Mesendoderm (in vitro differentiated cells): ENCODE measurements at regions not wholly inside any gene's neighbourhood (a gene's known extent, or its start where the extent isn't known, plus 50 kb on each side); places are given as distances from the start of the nearest gene placed in this dataset.
A peak's percentile ranks its signal among the peaks of the same experiment; 100 is the strongest.

Source experiments
- DNase-seq: peaks from one replicate; pipeline ENCODE4 v3.0.0; 2013
- H2AK5ac ChIP-seq: 2 replicates; pipeline ENCODE4 v1.6.1; 2013; ENCODE audit warnings: low read length, inconsistent platforms
- H2BK120ac ChIP-seq: 2 replicates; pipeline ENCODE4 v1.6.1; 2013; ENCODE audit warnings: low read depth, mild to moderate bottlenecking, low read length, moderate library complexity, mixed read lengths
- H2BK15ac ChIP-seq: replicated peaks from 2 replicates; pipeline ENCODE4 v1.6.1; 2013; ENCODE audit warnings: low read depth, mild to moderate bottlenecking, moderate library complexity
- H2BK5ac ChIP-seq: 2 replicates; pipeline ENCODE4 v1.6.1; 2013; ENCODE audit warnings: low read length, inconsistent platforms
- H3K18ac ChIP-seq: 2 replicates; pipeline ENCODE4 v1.6.1; 2013; ENCODE audit warnings: mild to moderate bottlenecking, low read length, mixed read lengths
- H3K23ac ChIP-seq: one replicate; pipeline ENCODE4 v1.6.1; 2013; ENCODE audit warnings: low read length
- H3K27ac ChIP-seq: 2 replicates; pipeline ENCODE4 v1.5.1; 2013; ENCODE audit warnings: low read depth, mild to moderate bottlenecking, inconsistent platforms, low read length, moderate library complexity
- H3K27me3 ChIP-seq: 2 replicates; pipeline ENCODE4 v1.6.1; 2013; ENCODE audit warnings: low read length, control low read depth, mild to moderate bottlenecking, inconsistent platforms; ENCODE audit not compliant: insufficient read depth, poor library complexity
- H3K36me3 ChIP-seq: 2 replicates; pipeline ENCODE4 v1.6.1; 2013; ENCODE audit warnings: low read length, inconsistent platforms; ENCODE audit not compliant: control insufficient read depth, insufficient read depth
- H3K4ac ChIP-seq: one replicate; pipeline ENCODE4 v1.6.1; 2013; ENCODE audit warnings: low read depth, mild to moderate bottlenecking, low read length, moderate library complexity
- H3K4me1 ChIP-seq: 2 replicates; pipeline ENCODE4 v1.6.1; 2013; ENCODE audit warnings: low read depth, low read length, inconsistent platforms; ENCODE audit not compliant: control insufficient read depth
- H3K4me2 ChIP-seq: 2 replicates; pipeline ENCODE4 v1.6.1; 2013; ENCODE audit warnings: low read length
- H3K4me3 ChIP-seq: 2 replicates; pipeline ENCODE4 v1.5.1; 2013; ENCODE audit warnings: mild to moderate bottlenecking, low read length
- H3K56ac ChIP-seq: one replicate; pipeline ENCODE4 v1.6.1; 2013; ENCODE audit warnings: low read length
- H3K79me1 ChIP-seq: 2 replicates; pipeline ENCODE4 v1.6.1; 2013; ENCODE audit warnings: low read length, inconsistent platforms
- H3K79me2 ChIP-seq: 2 replicates; pipeline ENCODE4 v1.6.1; 2013; ENCODE audit warnings: mild to moderate bottlenecking, low read length; ENCODE audit not compliant: control insufficient read depth, insufficient read depth
- H3K9ac ChIP-seq: 2 replicates; pipeline ENCODE4 v1.6.1; 2013; ENCODE audit warnings: low read length, inconsistent platforms
- H4K5ac ChIP-seq: one replicate; pipeline ENCODE4 v1.6.1; 2013; ENCODE audit warnings: low read length
- H4K8ac ChIP-seq: one replicate; pipeline ENCODE4 v1.6.1; 2013; ENCODE audit warnings: low read depth, mild to moderate bottlenecking, control low read depth, low read length, moderate library complexity
- WGBS: extraction: QIAGEN DNeasy Blood & Tissue Kit; methylation state at CpG from one replicate; pipeline ENCODE4 v1.1.7; 2013; ENCODE audit warnings: low lambda C conversion rate, missing lambda C conversion rate; ENCODE audit not compliant: insufficient coverage; ENCODE audit errors: extremely low coverage; 5-methylcytosine and 5-hydroxymethylcytosine counted together

DNA sequence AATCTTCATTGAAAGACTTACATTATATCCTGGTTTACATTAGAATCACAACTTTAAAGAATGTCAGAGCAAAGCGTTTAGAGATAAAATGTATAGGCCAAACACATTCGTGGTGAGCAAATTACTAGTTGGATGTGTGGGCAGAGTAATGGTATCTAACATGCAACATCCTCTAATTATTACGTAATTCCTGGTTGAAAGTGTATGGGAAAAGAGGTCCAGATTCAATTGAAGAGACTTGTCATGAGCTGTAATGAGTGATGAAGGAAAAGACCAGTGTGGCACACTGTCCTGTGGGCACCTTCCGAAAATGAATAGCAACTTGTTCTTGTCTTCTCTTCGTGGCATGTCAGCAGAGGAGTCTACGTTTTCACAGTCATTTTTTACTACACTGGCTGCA lies 192.8 kb downstream of the LRIG3 start:
- no peak overlapping the region for H4K8ac ChIP-seq
- no peak overlapping the region for H2BK15ac ChIP-seq
- H3K18ac ChIP-seq: no peak overlapping the region
- H3K27me3 ChIP-seq: no peaks in the 10 kb centered on the region
- no peaks in the 10 kb centered on the region for H3K79me1 ChIP-seq
- no peak overlapping the region for H3K4ac ChIP-seq
- H3K36me3 ChIP-seq: no peaks in the 10 kb centered on the region
- no peak overlapping the region for H3K27ac ChIP-seq
- H2AK5ac ChIP-seq: no peak overlapping the region
- no peak overlapping the region for H2BK120ac ChIP-seq
- no peaks in the 10 kb centered on the region for H3K79me2 ChIP-seq
- WGBS: no CpG with 5 or more reads among the region's 6 CpGs
- no peak for DNase-seq
- no peaks in the 10 kb centered on the region for H3K4me1 ChIP-seq
- H3K56ac ChIP-seq: no peak overlapping the region
- no peak overlapping the region for H3K4me3 ChIP-seq
- no peak overlapping the region for H3K9ac ChIP-seq
- H3K4me2 ChIP-seq: no peak overlapping the region
- H4K5ac ChIP-seq: no peak overlapping the region
- no peak overlapping the region for H2BK5ac ChIP-seq
- no peak overlapping the region for H3K23ac ChIP-seq

DNA sequence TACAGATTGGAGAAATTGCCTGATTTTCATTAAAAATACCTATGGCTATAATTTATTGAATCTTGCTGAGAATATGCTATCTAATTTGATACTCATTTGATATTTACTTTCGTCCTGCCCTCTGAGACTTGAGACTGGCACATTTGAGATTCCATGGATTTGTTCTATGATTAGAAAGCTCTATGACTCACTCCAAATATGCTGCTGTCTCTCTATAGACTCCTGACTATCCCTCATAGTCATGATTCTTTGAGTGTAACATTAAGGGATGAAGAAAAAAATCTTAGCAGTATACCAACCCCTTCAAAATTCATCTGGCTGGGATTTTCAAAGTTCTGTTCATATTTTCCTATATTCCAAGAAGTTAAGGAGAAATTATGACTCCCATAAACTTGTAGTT lies 191.9 kb downstream of the LRIG3 start:
- H3K27me3 ChIP-seq: no peaks in the 10 kb centered on the region
- H2BK15ac ChIP-seq: no peak overlapping the region
- no peak overlapping the region for H3K56ac ChIP-seq
- no peak overlapping the region for H4K8ac ChIP-seq
- no peaks in the 10 kb centered on the region for H3K4me1 ChIP-seq
- no peaks in the 10 kb centered on the region for H3K79me2 ChIP-seq
- no peak for DNase-seq
- H3K27ac ChIP-seq: no peak overlapping the region
- no peak overlapping the region for H2BK5ac ChIP-seq
- H3K18ac ChIP-seq: no peak overlapping the region
- H3K23ac ChIP-seq: no peak overlapping the region
- no peaks in the 10 kb centered on the region for H3K36me3 ChIP-seq
- H3K4me2 ChIP-seq: no peak overlapping the region
- H2BK120ac ChIP-seq: no peak overlapping the region
- no CpG with 5 or more reads among the region's 1 CpG for WGBS
- no peaks in the 10 kb centered on the region for H3K79me1 ChIP-seq
- H3K9ac ChIP-seq: no peak overlapping the region
- H3K4ac ChIP-seq: no peak overlapping the region
- H3K4me3 ChIP-seq: no peak overlapping the region
- no peak overlapping the region for H4K5ac ChIP-seq
- H2AK5ac ChIP-seq: no peak overlapping the region

DNA sequence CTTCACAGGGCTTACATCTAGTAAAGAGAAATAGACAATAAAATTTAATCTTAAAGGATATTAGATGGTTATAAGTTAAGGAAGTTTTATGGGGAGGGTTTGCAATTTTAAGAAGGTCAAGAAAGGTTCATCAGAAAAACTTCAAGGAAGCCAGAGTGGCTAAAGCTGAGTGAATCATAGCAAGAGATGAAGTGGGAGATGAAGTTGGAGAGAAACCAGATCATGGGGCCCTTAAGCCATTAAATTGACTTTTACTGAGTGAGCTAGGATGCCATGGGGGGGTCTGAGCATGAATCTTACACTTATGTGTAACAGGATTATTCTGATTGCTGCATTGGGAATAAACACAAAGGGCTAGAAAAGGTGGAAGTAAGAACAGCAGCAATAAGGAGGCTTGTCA lies 189.2 kb downstream of the LRIG3 start:
- Histone ChIP-seq H3K27me3 (no peaks in the 10 kb centered on the region), H3K9ac (no peak overlapping the region), H3K4me1 (no peaks in the 10 kb centered on the region), H3K4ac (no peak overlapping the region), H2BK15ac (no peak overlapping the region), H3K36me3 (no peaks in the 10 kb centered on the region), H3K18ac (no peak overlapping the region), H2BK5ac (no peak overlapping the region), H4K8ac (no peak overlapping the region), H2AK5ac (no peak overlapping the region), H2BK120ac (no peak overlapping the region), H3K4me3 (no peak overlapping the region), H3K23ac (no peak overlapping the region), H3K79me1 (no peaks in the 10 kb centered on the region), H4K5ac (no peak overlapping the region), H3K79me2 (no peaks in the 10 kb centered on the region), H3K4me2 (no peak overlapping the region), H3K56ac (no peak overlapping the region), H3K27ac (no peak overlapping the region)
- no peak for DNase-seq

DNA sequence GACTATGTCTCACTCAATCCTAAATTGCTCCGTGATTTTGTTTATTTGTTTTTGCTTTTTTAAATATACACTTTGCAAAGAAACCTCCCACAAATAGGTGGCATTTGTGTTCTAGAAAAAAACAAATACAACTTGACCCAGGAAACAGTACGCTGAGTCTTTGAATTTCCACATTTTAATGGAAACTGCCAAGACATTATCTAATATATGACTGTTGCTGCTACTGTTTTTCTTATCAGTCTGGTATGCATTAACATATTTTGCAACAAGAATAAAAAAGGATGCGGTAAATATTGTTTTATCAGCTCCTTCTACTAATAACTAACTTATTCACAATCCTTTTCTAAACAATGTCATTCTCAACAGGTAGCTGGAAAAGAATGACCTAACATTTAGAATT lies 187.4 kb downstream of the LRIG3 start:
- no peak overlapping the region for H2AK5ac ChIP-seq
- H3K9ac ChIP-seq: no peak overlapping the region
- H3K4me3 ChIP-seq: no peak overlapping the region
- no peak overlapping the region for H2BK5ac ChIP-seq
- H3K23ac ChIP-seq: no peak overlapping the region
- H3K4me1 ChIP-seq: no peaks in the 10 kb centered on the region
- H3K79me2 ChIP-seq: no peaks in the 10 kb centered on the region
- H3K4me2 ChIP-seq: no peak overlapping the region
- no peak overlapping the region for H3K4ac ChIP-seq
- no peaks in the 10 kb centered on the region for H3K79me1 ChIP-seq
- WGBS: no CpG with 5 or more reads among the region's 3 CpGs
- no peak overlapping the region for H3K27ac ChIP-seq
- no peak overlapping the region for H4K5ac ChIP-seq
- H2BK120ac ChIP-seq: no peak overlapping the region
- H3K27me3 ChIP-seq: no peaks in the 10 kb centered on the region
- no peak overlapping the region for H4K8ac ChIP-seq
- H2BK15ac ChIP-seq: no peak overlapping the region
- no peak for DNase-seq
- no peak overlapping the region for H3K18ac ChIP-seq
- no peaks in the 10 kb centered on the region for H3K36me3 ChIP-seq
- H3K56ac ChIP-seq: no peak overlapping the region

DNA sequence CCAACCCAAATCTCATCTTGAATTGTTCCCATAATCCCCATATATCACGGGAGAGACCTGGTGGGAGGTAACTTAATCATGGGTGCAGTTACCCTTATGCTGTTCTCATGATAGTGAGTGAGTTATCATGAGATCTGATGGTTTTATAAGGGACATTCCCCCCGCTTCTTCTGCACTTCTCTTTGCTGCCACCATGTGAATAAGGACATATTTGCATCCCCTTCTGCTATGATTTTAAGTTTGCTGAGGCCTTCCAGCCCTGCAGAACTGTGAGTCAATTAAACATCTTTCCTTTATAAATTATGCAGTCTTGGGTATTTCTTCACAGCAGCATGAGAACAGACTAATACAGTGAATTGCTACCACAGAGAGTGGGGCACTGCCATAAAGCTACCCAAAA lies 179.1 kb downstream of the LRIG3 start:
- Histone ChIP-seq H3K18ac (no peak overlapping the region), H3K79me1 (no peaks in the 10 kb centered on the region), H3K4me2 (no peak overlapping the region), H3K79me2 (no peaks in the 10 kb centered on the region), H3K4ac (no peak overlapping the region), H4K8ac (no peak overlapping the region), H3K4me3 (no peak overlapping the region), H2AK5ac (no peak overlapping the region), H2BK5ac (no peak overlapping the region), H3K27ac (no peak overlapping the region), H3K27me3 (no peaks in the 10 kb centered on the region), H3K36me3 (no peaks in the 10 kb centered on the region), H2BK120ac (no peak overlapping the region), H3K56ac (no peak overlapping the region), H3K9ac (no peak overlapping the region), H4K5ac (no peak overlapping the region), H3K23ac (no peak overlapping the region), H3K4me1 (no peaks in the 10 kb centered on the region), H2BK15ac (no peak overlapping the region)
- no peak for DNase-seq
- WGBS: no CpG with 5 or more reads among the region's 2 CpGs

DNA sequence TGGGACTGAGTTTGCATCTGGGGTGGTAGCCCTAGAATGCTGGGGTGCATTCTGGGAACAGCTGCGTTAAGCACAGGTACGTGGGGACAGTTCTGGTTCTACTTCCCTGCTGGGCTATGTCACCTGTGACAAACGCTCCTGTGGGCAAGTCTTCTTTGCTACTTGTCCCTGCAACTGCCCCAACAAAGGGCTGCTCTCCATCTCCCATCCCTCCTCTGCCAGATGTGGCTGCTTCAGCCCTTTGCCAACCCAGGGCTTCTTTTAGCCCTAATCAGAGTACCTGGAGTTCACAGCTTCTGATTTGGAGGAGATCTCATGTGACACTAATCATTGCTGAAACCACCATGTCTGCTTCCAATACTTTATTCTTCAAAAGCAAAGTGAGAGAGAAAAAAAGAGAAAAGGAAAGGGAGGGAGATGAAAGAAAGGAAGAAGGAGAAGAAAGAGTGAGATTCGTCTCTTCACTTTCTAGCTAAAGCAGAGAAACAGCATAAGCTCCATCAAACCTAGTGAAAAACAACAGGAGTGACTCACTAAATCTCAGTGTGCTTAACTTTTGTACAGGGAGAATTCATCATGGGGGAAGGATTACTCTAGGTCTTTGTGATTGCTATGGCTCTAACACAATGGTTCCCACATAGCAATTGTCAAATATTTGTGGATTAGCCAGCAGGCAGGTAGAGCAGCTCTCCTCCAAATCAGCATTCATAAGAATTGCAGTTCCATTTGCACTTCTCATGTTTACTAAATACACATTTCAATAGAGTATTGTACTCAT lies 174.8 kb downstream of the LRIG3 start:
- Histone ChIP-seq H2AK5ac (no peak overlapping the region), H3K4me3 (no peak overlapping the region)
- DNase-seq: peak; percentile 34

More for the DNA sequence above, 174.8 kb downstream of the LRIG3 start:
- no peak overlapping the region for H3K23ac ChIP-seq
- no peaks in the 10 kb centered on the region for H3K27me3 ChIP-seq
- H3K4me1 ChIP-seq: no peaks in the 10 kb centered on the region
- no peak overlapping the region for H3K56ac ChIP-seq
- H3K4ac ChIP-seq: no peak overlapping the region
- no peak overlapping the region for H2BK5ac ChIP-seq
- no peaks in the 10 kb centered on the region for H3K79me1 ChIP-seq
- H3K4me2 ChIP-seq: no peak overlapping the region
- no peak overlapping the region for H3K9ac ChIP-seq
- H3K79me2 ChIP-seq: no peaks in the 10 kb centered on the region
- no peak overlapping the region for H2BK15ac ChIP-seq
- H4K8ac ChIP-seq: no peak overlapping the region
- no CpG with 5 or more reads among the region's 4 CpGs for WGBS
- H4K5ac ChIP-seq: no peak overlapping the region
- no peaks in the 10 kb centered on the region for H3K36me3 ChIP-seq
- no peak overlapping the region for H3K18ac ChIP-seq
- no peak overlapping the region for H3K27ac ChIP-seq
- no peak overlapping the region for H2BK120ac ChIP-seq
